GM12891 (cell line): ENCODE measurements at regions not wholly inside any gene's neighbourhood (a gene's known extent, or its start where the extent isn't known, plus 50 kb on each side); places are given as distances from the start of the nearest gene placed in this dataset.
"Not testable (repeated sequence)": the region's sequence is repeated elsewhere in the genome, so short reads cannot be mapped to it uniquely, and the experiment has no call there.

Experiments
- DNase-seq: peaks from one replicate; pipeline ENCODE4 v3.0.0; 2011; ENCODE audit warnings: low spot score; ENCODE audit not compliant: insufficient read length
- FAIRE-seq: peaks from 2 replicates; lab custom pipeline; 2011; peaks lifted over from hg19 to GRCh38; lab: Jason Lieb, UNC
- PAX5 ChIP-seq: IDR thresholded peaks from 2 replicates; pipeline ENCODE4 v1.6.1; 2011; ENCODE audit warnings: low read length, moderate library complexity, mild to moderate bottlenecking; ENCODE audit not compliant: insufficient read depth, severe bottlenecking
- POLR2A ChIP-seq: IDR thresholded peaks from 2 replicates; pipeline ENCODE4 v1.6.1; 2011; ENCODE audit warnings: low read depth, low read length, control low read depth
- POLR2AphosphoS5 ChIP-seq: IDR thresholded peaks from 2 replicates; pipeline ENCODE4 v1.6.1; 2011; ENCODE audit warnings: low read depth, low read length, control low read depth
- POU2F2 ChIP-seq: IDR thresholded peaks from 2 replicates; pipeline ENCODE4 v1.6.1; 2011; ENCODE audit warnings: low read depth, mild to moderate bottlenecking, control low read depth, low read length, moderate library complexity
- SPI1 ChIP-seq: IDR thresholded peaks from 2 replicates; pipeline ENCODE4 v1.6.1; 2011; ENCODE audit warnings: low read depth, low read length, control low read depth
- TAF1 ChIP-seq: IDR thresholded peaks from 2 replicates; pipeline ENCODE4 v1.6.1; 2011; ENCODE audit warnings: low read depth, low read length, control low read depth

- no peak for DNase-seq
- no peak for TF ChIP-seq POLR2AphosphoS5
- TF ChIP-seq POLR2A, result no peak
- no peak for TF ChIP-seq TAF1
- no peak for TF ChIP-seq POU2F2
- TF ChIP-seq PAX5, result no peak
- TF ChIP-seq SPI1, result no peak
- FAIRE-seq, result no peak
These were observed 79.7 kb upstream of the RPRM start for GRCh38 chr2:153558247-153558646.

DNA sequence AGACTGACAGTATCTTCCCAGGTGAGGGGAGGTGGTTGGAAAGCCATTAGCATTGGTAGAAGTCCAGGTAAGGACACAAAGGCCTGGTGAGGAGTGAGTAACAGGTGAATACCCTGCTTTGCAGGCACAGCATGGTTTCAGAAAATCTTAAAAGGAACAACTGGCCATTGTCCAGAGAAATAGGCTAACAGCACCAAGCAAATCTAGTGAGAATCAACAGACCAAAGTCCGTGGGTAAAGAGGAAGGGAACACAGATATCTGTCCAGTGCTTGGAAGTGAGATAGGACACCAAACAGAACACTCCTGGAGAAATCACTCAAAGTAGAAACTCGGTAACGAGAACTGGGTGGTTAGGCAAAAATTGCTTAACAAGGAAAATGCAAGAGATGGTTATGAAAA is 88.8 kb upstream of the RPRM start:
- no peak for TF ChIP-seq TAF1
- no peak for TF ChIP-seq POLR2A
- FAIRE-seq (no peak), DNase-seq (no peak)

- FAIRE-seq, result no peak
- no peak for TF ChIP-seq PAX5
- TF ChIP-seq POLR2AphosphoS5, result no peak
- TF ChIP-seq SPI1, result no peak
- TF ChIP-seq POU2F2, result no peak
- TF ChIP-seq TAF1, result no peak
- TF ChIP-seq POLR2A, result no peak
- no peak for DNase-seq
These were observed 89.5 kb upstream of the RPRM start for GRCh38 chr2:153568105-153568504.

GRCh38 chr2:153575171-153575853 is 96.8 kb upstream of the RPRM start:
- no peak for FAIRE-seq
- TF ChIP-seq TAF1 (no peak), SPI1 (no peak), POU2F2 (no peak), PAX5 (no peak), POLR2A (no peak), POLR2AphosphoS5 (no peak)
- DNase-seq, result no peak

DNA sequence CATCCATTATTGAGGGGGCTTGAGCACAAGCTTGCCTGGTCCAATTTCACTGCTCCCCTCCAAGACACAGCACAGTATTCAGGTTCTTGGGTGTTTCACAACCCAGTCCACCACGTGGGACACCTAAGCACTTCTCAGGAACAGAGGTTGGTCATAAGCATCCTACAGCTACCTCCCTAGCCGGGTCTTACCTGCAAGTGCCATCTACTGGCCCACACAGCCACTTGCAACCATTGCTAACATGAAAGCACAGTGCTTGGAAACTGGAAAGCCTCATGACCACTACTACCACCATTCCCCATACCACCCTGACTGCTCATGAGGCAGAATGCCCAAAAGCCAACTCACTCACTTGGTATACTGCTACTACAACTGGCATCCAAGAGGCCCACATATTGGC is 105.7 kb upstream of the RPRM start:
- DNase-seq (no peak), FAIRE-seq (no peak)
- TF ChIP-seq POLR2A (no peak), TAF1 (no peak), SPI1 (no peak), PAX5 (no peak), POU2F2 (no peak), POLR2AphosphoS5 (no peak)

DNA sequence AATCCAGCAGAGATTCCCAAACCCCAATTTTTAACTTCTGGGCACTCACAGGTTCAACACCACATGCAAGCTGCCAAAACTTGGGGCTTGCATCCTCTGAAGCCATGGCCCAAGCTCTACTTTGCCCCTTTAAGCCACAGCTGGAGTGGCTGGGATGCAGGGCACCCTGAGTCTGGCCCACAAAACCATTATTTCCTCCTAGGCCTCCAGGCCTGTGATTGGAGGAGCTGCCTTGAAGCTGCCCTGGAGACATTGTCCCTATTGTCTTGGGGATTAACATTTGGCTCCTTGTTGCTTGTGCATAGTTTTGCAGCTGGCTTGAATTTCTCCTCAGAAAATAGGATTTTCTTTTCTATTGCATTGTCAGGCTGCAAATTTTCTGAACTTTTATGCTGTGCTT is 109.8 kb upstream of the RPRM start:
- FAIRE-seq (no peak), DNase-seq (no peak)
- TF ChIP-seq TAF1 (no peak), POLR2A (no peak), POU2F2 (no peak), SPI1 (no peak), PAX5 (no peak), POLR2AphosphoS5 (no peak)

DNA sequence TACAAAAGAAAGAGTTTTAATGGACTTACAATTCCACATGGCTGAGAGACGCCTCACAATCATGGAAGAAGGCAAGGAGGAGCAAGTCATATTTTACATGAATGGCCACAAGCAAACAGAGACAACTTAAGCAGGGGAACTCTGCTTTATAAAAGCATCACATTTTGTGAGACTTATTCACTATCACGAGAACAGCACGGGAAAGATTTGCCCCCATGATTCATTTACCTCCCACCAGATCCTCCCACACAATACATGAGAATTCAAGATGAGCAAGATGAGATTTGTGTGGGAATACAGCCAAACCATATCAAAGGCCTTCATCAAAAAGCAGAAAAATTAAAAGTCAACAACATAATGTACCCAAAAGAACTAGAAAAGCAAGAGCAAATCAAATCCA is 111.0 kb upstream of the RPRM start:
- no peak for TF ChIP-seq POLR2A
- TF ChIP-seq POU2F2, result no peak
- TF ChIP-seq SPI1, result no peak
- TF ChIP-seq TAF1, result no peak
- no peak for TF ChIP-seq PAX5
- TF ChIP-seq POLR2AphosphoS5, result no peak
- FAIRE-seq, result no peak
- no peak for DNase-seq

DNA sequence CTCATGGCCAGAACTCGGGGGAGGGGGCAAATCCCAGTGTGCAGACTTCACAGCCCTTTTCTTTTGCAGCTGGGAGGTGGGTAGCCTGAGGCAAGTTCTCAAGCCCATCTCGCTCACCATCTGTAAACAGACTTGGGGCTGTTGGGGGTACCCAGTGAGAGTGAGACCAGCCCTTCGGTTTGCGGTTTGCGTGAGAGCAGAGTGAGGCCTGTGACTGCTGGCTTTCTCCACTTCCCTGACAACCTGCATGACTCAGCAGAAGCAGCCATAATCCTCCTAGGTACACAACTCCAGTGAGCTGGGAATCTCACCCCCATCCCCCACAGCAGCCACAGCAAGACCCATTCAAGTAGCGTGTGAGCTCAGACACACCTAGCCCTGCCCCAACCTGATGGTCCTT is 114.5 kb upstream of the RPRM start:
- not testable (repeated sequence) for DNase-seq, FAIRE-seq

DNA sequence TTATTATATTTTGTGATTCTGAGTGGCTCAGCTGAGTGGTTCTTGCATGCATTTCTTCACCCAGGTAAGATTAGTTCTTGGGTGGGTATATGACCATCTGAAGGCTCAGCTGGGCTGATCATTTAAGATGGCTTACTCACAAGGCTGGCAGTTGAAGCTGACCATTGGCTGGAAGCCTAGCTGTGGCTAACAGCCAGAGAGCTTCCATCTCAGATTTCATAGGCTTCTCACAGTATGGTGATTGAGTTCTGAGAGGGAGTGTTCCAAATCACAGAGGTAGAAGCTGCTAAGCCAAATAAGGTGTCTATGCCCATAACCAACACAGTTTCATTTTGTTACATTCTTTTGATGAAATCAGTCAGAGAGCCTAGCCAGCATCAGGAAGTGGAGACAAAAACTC is 117.4 kb upstream of the RPRM start:
- no peak for TF ChIP-seq POU2F2
- TF ChIP-seq POLR2A, result no peak
- TF ChIP-seq TAF1, result no peak
- no peak for TF ChIP-seq PAX5
- TF ChIP-seq POLR2AphosphoS5, result no peak
- no peak for TF ChIP-seq SPI1
- no peak for FAIRE-seq

DNA sequence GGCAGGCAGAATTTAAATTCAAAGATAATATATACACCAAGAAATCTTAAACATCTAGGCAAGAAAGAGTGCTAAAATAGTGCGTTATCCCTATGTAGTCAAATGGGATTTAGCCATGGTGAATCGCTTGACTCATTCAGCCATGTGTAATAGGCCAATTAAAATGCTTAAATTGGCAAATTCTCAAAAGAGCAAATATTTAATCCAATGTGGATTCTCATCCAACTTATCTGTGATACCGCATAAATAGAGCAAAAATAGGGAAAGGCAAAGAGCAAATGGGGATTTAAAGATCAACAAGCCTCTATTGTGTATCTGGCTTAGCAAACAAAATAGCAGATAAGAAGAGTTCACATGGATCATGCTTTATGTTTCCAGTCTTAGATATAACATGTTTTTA is 123.2 kb upstream of the RPRM start:
- FAIRE-seq, result no peak
- DNase-seq, result no peak
- no peak for TF ChIP-seq POLR2AphosphoS5
- TF ChIP-seq POU2F2, result no peak
- TF ChIP-seq TAF1, result no peak
- no peak for TF ChIP-seq PAX5
- TF ChIP-seq POLR2A, result no peak
- no peak for TF ChIP-seq SPI1

More for the DNA sequence above, 117.4 kb upstream of the RPRM start:
- no peak for DNase-seq
